ENCODE measurements at regions not wholly inside any gene's neighbourhood (a gene's known extent, or its start where the extent isn't known, plus 50 kb on each side); places are given as distances from the start of the nearest gene placed in this dataset.
"Not testable (repeated sequence)": the region's sequence is repeated elsewhere in the genome, so short reads cannot be mapped to it uniquely, and the experiment has no call there.

DNA sequence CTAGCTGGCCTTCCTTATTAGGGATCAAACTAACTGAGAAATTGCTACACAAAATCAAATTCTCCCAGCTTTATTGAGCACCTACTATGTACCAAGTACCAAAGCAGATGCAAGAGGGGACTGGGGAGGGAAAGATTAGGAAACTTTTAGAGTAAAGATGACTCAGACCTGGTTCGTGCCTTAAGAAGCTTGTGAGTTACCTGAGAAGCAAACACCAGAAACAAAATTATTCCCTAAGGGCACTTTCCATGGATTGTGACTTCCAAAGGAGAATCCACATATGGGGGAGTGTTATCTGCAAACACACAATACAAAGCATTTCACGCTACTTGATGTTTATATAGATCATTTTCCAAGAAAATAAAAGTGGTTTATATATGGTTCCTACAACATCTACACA lies 326.9 kb upstream of the HNRNPA3 start:
- DNase-seq: no peak

- no peak for DNase-seq
These were observed 321.5 kb upstream of the HNRNPA3 start for GRCh38 chr2:176891105-176891504.

DNA sequence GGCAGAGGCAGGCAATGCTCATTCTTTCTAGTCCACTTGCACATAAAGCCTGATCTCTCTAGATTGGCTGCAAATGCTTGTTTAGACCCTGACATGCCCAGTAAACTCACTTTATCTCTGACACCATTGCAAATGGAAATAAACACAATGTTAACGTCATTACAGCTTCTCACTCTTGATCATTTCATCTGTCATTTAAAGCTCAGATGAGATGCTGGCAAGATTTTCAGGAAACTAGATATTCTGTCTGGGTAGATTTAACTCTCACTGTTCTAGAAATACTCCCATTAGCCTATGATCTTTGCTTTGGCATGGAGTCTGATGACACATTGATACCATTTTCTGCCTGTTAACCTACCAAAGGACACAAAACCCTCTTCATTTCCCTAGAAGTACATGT lies 320.7 kb upstream of the HNRNPA3 start:
- DNase-seq: no peak

GRCh38 chr2:176892676-176893226 lies 319.8 kb upstream of the HNRNPA3 start:
- DNase-seq: no peak

- DNase-seq: no peak
These were observed 317.4 kb upstream of the HNRNPA3 start for GRCh38 chr2:176895158-176895557.

- no peak for DNase-seq
These were observed 310.1 kb upstream of the HNRNPA3 start for GRCh38 chr2:176902454-176902853.

DNA sequence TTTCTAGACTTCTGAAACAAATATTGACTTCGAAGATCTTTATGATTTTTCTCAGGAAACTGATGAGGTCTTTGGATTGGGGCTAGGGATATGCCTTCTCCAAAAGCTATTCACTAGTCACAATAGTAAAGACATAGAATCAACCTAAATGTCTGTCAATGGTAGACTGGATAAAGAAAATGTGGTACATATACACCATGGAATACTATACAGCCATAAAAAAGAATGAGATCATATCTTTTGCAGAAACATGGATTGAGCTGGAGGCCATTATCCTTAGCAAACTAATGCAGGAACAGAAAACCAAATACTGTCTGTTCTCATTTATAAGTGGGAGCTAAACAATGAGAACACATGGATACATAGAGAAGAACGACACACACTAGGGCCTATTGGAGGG lies 308.5 kb upstream of the HNRNPA3 start:
- not testable (repeated sequence) for DNase-seq

GRCh38 chr2:176907341-176907740 lies 305.3 kb upstream of the HNRNPA3 start:
- DNase-seq: no peak

- no peak for DNase-seq
These were observed 301.8 kb upstream of the HNRNPA3 start for GRCh38 chr2:176910828-176911227.

GRCh38 chr2:176913955-176914354 lies 298.6 kb upstream of the HNRNPA3 start:
- DNase-seq: no peak

GRCh38 chr2:176914371-176914770 lies 298.2 kb upstream of the HNRNPA3 start:
- no peak for DNase-seq

DNA sequence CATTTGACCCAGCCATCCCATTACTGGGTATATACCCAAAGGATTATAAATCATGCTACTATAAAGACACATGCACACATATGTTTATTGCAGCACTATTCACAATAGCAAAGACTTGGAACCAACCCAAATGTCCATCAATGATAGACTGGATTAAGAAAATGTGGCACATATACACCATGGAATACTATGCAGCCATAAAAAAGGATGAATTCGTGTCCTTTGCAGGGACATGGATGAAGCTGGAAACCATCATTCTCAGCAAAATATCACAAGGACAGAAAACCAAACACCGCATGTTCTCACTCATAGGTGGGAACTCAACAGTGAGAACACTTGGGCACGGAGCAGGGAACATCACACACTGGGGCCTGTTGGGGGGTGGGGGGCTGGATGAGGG lies 290.0 kb upstream of the HNRNPA3 start:
- not testable (repeated sequence) for DNase-seq

GRCh38 chr2:176923205-176923604 lies 289.4 kb upstream of the HNRNPA3 start:
- no peak for DNase-seq

DNA sequence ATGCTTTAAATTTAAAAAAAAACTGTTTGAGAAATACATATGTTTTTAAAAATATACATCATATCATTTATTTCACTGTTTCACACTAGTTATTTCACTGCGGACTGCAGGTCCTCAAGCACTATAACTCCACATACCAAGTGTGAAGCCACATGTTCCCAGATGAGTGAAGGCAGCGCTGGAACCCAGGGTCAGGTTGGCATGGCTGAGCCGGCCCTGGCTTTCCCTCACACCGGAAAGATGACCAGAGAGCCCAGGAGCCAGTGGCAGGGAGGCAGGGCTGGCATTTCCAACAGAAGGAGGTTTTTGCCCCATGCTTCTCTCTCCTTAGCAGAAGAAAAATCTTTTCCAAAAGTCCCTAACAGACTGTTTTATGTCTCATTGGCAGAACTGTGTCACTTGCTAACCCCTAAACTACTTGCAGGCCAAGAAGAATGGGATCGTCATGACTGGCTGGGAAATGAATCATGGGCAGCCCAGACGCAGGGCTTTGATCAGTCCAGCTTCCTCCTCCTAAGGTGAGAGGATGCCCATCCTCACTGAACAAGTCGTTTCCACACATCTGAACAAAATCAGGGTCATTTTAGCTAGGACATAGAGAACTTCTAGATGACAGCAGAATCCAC lies 287.6 kb upstream of the HNRNPA3 start:
- DNase-seq: no peak

DNA sequence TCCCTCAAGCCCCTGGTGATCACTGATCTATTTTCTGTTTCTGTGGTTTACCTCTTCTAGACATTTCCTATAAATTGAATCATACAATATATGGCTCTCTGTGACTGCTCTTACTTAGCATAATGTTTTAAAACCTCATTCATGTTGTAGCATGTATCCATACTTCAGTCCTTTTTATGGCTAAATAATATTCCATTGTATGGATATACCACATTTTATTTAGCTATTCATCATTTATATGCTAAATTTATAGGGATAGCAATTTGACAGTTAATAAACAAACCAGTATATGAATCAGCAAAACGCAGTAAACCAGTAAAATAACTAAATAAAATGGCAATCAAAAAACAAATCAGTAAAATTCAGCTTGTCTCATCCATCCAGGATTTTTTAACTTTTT lies 286.1 kb upstream of the HNRNPA3 start:
- no peak for DNase-seq

DNA sequence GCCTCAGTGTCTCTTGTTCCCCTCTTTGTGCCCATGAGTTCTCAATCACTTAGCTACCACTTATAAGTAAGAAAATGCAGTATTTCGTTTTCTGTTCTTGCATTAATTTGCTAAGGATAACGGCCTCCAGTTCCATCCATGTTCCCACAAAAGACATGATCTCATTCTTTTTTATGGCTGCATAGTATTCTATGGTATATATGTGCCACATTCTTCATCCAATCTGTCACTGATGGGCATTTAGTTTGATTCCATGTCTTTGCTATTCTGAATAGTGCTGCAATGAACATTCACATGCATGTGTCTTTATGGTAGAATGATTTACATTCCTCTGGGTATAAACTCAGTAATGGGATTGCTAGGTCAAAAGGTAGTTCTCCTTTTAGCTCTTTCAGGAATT lies 283.2 kb upstream of the HNRNPA3 start:
- DNase-seq: not testable (repeated sequence)

DNA sequence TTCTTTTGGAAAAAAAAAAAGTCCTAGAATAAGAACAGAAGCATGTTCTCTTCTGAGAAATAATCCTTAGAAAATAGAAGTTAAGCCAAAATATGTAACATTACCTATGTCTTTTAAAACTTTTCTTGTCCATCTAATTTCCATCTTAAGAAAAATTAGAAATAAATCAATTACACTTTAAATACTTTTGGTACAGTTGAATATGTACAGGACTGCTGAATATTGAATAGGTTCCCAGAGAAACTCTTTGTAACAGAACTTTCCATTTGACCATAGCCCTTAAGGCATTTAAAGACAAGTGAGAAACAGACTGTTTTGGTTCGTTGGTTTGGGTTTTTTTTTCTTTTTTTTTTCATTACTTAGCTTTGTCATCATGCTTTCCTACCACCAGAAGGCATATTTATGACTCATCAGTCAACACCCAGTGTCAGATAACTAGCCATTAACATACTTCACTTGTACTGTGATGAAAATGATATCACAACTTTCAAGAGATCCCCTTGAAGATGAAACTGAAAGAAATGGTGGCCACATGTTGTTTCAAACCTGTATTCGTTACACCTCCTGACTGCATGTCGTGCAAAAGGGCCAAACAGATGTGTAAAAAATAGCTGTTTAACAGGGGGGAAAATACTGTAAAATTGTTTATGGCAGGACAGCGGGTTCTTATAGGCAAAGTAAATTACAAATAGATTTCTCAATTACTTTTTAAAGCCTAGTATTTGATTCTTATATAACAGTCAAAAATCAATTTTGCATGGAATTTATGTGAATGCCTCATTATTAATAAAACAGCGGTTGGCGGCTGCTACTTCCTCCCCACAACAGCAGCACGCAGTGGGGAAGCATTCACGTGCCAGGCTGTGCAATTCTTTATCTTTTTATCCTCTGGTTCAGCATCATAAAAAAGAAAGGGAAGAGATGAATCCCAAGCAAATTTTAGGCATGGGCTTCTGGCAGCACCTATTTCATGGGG lies 280.7 kb upstream of the HNRNPA3 start:
- DNase-seq: no peak

- DNase-seq: no peak
These were observed 278.5 kb upstream of the HNRNPA3 start for GRCh38 chr2:176934131-176934530.

DNA sequence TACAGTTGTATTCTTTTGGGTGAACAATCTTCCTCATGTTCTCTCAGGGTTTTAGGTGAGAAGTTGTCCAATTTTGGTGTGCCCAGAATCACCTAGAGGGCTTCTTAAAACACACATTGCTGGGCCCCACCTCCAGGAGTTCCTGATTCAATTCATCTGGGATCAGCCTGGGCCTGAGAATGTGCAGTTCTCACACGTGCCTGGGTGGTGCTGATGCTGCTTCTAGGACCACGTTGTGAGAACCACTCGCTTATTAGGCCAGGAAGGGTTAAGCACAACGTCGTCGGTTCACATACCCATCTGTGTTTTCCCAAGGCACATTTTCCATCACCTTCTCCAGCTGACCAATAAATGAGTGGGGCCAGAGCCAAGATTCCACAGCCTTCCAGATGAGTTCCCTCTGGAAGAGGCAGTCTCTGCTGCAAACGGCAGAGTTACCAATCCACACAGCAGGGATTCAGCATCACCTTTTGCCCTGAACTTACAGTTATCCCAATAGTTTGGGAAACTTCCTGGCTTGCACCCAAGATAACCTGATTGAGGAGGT lies 277.7 kb upstream of the HNRNPA3 start:
- no peak for DNase-seq

DNA sequence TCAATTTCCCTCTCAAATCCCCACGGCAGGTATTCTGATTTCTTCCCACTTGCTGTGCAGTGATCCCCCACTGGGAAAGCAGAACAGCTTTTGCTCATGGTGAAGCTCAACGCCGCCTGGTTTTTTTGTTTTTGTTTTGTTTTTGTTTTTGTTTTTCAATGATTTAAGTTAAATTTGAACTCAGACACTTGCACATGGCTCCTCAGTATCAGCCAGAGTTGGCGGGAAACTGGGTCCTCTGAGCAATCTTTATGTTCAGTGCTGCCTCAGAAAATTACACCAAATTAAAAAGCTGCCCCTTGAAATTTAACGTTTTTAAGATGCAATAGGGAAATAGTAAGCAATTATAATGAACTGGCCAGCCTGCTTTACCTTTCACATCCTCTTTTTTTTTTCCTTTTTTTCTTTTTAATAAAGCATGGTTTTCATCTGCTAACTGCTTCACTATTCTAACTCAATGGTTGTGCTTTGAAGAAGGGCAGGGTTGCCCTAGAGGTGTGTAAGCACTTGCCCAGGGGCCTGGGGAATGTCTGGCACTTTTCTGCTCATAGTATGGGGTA lies 277.0 kb upstream of the HNRNPA3 start:
- no peak for DNase-seq

- DNase-seq: no peak
These were observed 276.2 kb upstream of the HNRNPA3 start for GRCh38 chr2:176936410-176936809.

DNA sequence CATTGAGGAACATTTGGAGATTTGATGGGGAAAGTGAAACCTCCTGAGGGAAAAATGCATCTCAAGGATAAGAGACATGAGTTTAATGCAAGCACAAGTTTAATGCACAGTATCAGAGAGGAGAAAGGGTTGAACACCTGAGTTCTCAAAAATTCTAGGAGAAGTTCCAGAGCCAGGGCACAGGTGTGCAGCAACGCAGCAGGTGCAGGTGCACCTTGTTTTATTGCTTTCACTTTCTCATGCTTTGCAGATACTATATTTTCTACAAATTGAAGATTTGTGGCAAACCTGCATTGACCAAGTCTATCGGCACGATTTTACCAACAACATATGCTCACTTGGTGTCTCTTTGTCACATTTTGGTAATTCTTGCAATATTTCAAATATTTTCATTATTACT lies 267.6 kb upstream of the HNRNPA3 start:
- no peak for DNase-seq

DNA sequence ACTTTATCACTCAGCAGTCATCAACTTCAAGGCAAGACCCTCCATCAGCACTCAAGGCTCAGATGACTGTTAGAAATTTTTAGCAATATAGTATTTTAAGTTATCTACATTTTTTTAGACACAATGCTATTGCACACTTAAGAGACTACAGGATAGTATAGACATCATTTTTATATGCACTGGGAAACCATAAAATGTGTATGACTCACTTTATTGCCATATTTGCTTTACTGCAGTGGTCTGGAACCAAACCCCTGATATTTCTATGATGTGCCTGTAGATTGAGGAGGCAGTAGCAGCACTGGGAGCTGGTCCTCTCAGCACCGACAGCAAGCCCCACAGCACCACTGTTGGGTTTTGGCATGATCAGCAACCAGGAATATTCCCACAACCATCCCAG lies 264.8 kb upstream of the HNRNPA3 start:
- no peak for DNase-seq
